BE2C (cell line): ENCODE measurements at regions not wholly inside any gene's neighbourhood (a gene's known extent, or its start where the extent isn't known, plus 50 kb on each side); places are given as distances from the start of the nearest gene placed in this dataset.

Source experiments
- DNase-seq: peaks from one replicate; pipeline ENCODE4 v3.0.0-alpha.2; 2020
- H3K27me3 ChIP-seq: fragments of 250-450 bp; sonication (Bioruptor Pico); 2 replicates; pipeline ENCODE4 v1.5.1; 2020; ENCODE audit warnings: mild to moderate bottlenecking
- H3K36me3 ChIP-seq: fragments of 250-450 bp; sonication (Bioruptor Pico); 2 replicates; pipeline ENCODE4 v1.5.1; 2020; ENCODE audit warnings: mild to moderate bottlenecking
- H3K4me1 ChIP-seq: fragments of 250-450 bp; sonication (Bioruptor Pico); 2 replicates; pipeline ENCODE4 v1.5.1; 2020
- H3K4me3 ChIP-seq: 2 replicates; pipeline ENCODE4 v1.5.1; 2011; ENCODE audit warnings: low read depth, low read length
- H3K9me3 ChIP-seq: fragments of 250-450 bp; sonication (Bioruptor Pico); 2 replicates; pipeline ENCODE4 v1.5.1; 2020
- CTCF ChIP-seq: IDR thresholded peaks from 2 replicates; pipeline ENCODE4 v1.5.1; 2012; ENCODE audit warnings: mild to moderate bottlenecking, low read depth, low read length

GRCh38 chr1:208551633-208552320 lies 307.6 kb upstream of the PLXNA2 start:
- H3K27me3 ChIP-seq, result no peaks in the 10 kb centered on the region
- DNase-seq, result no peak

GRCh38 chr1:208552928-208553327 lies 308.7 kb upstream of the PLXNA2 start:
- H3K27me3 ChIP-seq, result no peaks in the 10 kb centered on the region
- no peaks in the 10 kb centered on the region for H3K36me3 ChIP-seq
- no peaks in the 10 kb centered on the region for H3K9me3 ChIP-seq
- H3K4me3 ChIP-seq, result no peak overlapping the region
- no peak for TF ChIP-seq CTCF
- peaks cover 20% of the 10 kb centered on the region for H3K4me1 ChIP-seq
- DNase-seq, result no peak

More at GRCh38 chr1:208551633-208552320, 307.6 kb upstream of the PLXNA2 start:
- Histone ChIP-seq H3K4me3 (no peak overlapping the region), H3K4me1 (peaks cover 10% of the 10 kb centered on the region), H3K9me3 (no peaks in the 10 kb centered on the region), H3K36me3 (no peaks in the 10 kb centered on the region)
- no peak for TF ChIP-seq CTCF

- peaks cover 16% of the 10 kb centered on the region for H3K4me1 ChIP-seq
- DNase-seq, result no peak
- no peaks in the 10 kb centered on the region for H3K27me3 ChIP-seq
- no peak overlapping the region for H3K4me3 ChIP-seq
- H3K9me3 ChIP-seq, result no peaks in the 10 kb centered on the region
- H3K36me3 ChIP-seq, result no peaks in the 10 kb centered on the region
- no peak for TF ChIP-seq CTCF
These were observed 312.3 kb upstream of the PLXNA2 start for GRCh38 chr1:208556461-208556860.

GRCh38 chr1:208557046-208557722 lies 313.0 kb upstream of the PLXNA2 start:
- no peaks in the 10 kb centered on the region for H3K9me3 ChIP-seq
- H3K4me1 ChIP-seq, result peaks cover 12% of the 10 kb centered on the region
- no peak for DNase-seq
- H3K27me3 ChIP-seq, result no peaks in the 10 kb centered on the region
- H3K36me3 ChIP-seq, result no peaks in the 10 kb centered on the region
- TF ChIP-seq CTCF, result no peak
- H3K4me3 ChIP-seq, result no peak overlapping the region

GRCh38 chr1:208557723-208558094 lies 313.5 kb upstream of the PLXNA2 start:
- Histone ChIP-seq H3K4me3 (no peak overlapping the region), H3K27me3 (no peaks in the 10 kb centered on the region), H3K36me3 (no peaks in the 10 kb centered on the region), H3K9me3 (no peaks in the 10 kb centered on the region), H3K4me1 (peaks cover 12% of the 10 kb centered on the region)
- no peak for DNase-seq
- TF ChIP-seq CTCF, result no peak
